ENCODE measurements at regions not wholly inside any gene's neighbourhood (a gene's known extent, or its start where the extent isn't known, plus 50 kb on each side); places are given as distances from the start of the nearest gene placed in this dataset.

DNA sequence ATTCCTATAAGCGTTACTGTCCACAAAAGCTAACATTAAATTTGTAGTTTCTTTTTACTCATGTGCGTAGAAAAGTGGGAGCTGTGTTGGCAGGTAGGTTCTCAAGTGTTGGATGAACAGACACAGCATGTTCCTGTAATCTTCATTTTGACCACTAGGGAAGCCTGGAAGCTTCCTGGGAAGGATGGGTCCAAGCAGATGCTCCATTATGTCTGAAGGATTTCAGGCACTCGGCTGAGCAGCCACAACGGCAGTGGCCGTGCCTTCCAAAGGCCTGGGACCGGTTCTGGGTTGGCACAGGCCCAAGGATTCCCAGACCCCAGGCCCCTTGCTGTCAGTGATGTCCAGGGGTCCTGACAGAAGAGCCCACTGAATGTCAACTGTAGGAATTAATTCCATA, 386.3 kb downstream of the TNS3 start:
- ChIA-PET CTCF (no interaction called here), POLR2A (no interaction called here)
- Histone ChIP-seq H3K79me2 (ENCODE audit: control insufficient read depth, insufficient read depth, low read length) (no peaks in the 10 kb centered on the region), H3K4me3 (ENCODE audit: control extremely low read depth in 1 of 5, extremely low read depth in 1 of 5, insufficient read depth in 1 of 5, low read depth in 2 of 5, low read length in 4 of 5) (no peak overlapping the region), H3K4me2 (replicated peaks; ENCODE audit: low read depth, low read length, poor library complexity, severe bottlenecking) (no peak overlapping the region), H3K27me3 (replicated peaks in 1 of 4; ENCODE audit: control extremely low read depth in 1 of 4, control insufficient read depth in 3 of 4, insufficient read depth in 4 of 4, low read length in 3 of 4) (no peaks in the 10 kb centered on the region), H3K27ac (ENCODE audit: low read length in 2 of 2) (no peak overlapping the region), H4K20me1 (ENCODE audit: control insufficient read depth, insufficient read depth, low read length, poor library complexity, severe bottlenecking) (no peaks in the 10 kb centered on the region), H3K9ac (ENCODE audit: low read length) (no peak overlapping the region), H2AFZ (ENCODE audit: insufficient read depth, low read depth, low read length, poor library complexity, severe bottlenecking) (no peak overlapping the region), H3K9me3 (ENCODE audit: control extremely low read depth in 1 of 3, control insufficient read depth in 2 of 3, insufficient read depth in 1 of 3, low read length in 2 of 3) (no peaks in the 10 kb centered on the region), H3K36me3 (replicated peaks in 1 of 2; ENCODE audit: control extremely low read depth in 1 of 2, control insufficient read depth in 1 of 2, extremely low read depth in 1 of 2, insufficient read depth in 2 of 2, low read length in 1 of 2) (no peaks in the 10 kb centered on the region), H3K4me1 (ENCODE audit: control insufficient read depth in 2 of 2, insufficient read depth in 2 of 2, low read length in 2 of 2) (peaks cover 3 to 10% of the 10 kb centered on the region in 2 donors)
- 94% methylated on average over 5 of the region's 6 CpGs for WGBS (ENCODE audit: insufficient coverage)
- peaks cover 3% of the 10 kb centered on the region for H3K27me3 Mint-ChIP-seq
- peaks cover 8% of the 10 kb centered on the region for H3K4me1 Mint-ChIP-seq
- TF ChIP-seq, protein P1, sequence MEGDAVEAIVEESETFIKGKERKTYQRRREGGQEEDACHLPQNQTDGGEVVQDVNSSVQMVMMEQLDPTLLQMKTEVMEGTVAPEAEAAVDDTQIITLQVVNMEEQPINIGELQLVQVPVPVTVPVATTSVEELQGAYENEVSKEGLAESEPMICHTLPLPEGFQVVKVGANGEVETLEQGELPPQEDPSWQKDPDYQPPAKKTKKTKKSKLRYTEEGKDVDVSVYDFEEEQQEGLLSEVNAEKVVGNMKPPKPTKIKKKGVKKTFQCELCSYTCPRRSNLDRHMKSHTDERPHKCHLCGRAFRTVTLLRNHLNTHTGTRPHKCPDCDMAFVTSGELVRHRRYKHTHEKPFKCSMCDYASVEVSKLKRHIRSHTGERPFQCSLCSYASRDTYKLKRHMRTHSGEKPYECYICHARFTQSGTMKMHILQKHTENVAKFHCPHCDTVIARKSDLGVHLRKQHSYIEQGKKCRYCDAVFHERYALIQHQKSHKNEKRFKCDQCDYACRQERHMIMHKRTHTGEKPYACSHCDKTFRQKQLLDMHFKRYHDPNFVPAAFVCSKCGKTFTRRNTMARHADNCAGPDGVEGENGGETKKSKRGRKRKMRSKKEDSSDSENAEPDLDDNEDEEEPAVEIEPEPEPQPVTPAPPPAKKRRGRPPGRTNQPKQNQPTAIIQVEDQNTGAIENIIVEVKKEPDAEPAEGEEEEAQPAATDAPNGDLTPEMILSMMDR (IDR thresholded peaks at IDR 0.05): no peak
- no peak for TF ChIP-seq EZH2 (IDR thresholded peaks at IDR 0.05; ENCODE audit: borderline replicate concordance, insufficient read depth, low read depth, low read length, poor library complexity, severe bottlenecking)
- ATAC-seq (ENCODE audit: low read depth) (no peak), DNase-seq (no peak)
- no peak overlapping the region for H3K27ac Mint-ChIP-seq
- H3K9me3 Mint-ChIP-seq (ENCODE audit: insufficient read depth): no peaks in the 10 kb centered on the region
- intact Hi-C loops (cut with micrococcal nuclease): no loop called here
- H3K4me3 Mint-ChIP-seq: no peak overlapping the region

DNA sequence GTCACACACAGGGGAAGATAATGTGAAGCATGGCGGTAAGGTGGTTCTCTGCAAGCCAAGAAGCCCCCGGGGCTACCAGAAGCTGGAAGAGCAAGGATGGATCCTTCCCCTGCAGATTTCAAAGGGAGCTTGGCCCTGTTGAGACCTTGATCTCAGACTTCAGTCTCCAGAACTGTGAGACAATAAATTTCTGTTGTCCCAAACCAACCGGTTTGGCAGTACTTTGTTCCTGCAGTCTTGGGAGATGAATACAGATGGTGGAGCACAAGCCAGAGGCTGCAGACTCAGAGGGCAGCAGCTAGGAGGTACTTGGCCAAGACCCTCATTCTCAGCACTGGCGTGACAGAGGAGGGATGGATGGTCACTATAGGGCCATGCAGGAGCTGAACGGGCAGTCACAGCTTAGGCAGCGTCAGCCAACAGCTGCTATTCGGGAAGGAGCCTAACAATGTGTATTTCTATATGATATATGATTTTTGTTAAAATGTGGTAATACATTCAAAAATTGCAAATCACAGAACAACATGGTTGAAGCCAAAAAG, 387.3 kb downstream of the TNS3 start:
- Mint-ChIP-seq H3K4me1 (peaks cover 8% of the 10 kb centered on the region), H3K9me3 (ENCODE audit: insufficient read depth) (no peaks in the 10 kb centered on the region), H3K4me3 (no peak overlapping the region), H3K27ac (no peak overlapping the region), H3K27me3 (peaks cover 7% of the 10 kb centered on the region)
- Histone ChIP-seq H3K27me3 (replicated peaks in 1 of 4; ENCODE audit: control extremely low read depth in 1 of 4, control insufficient read depth in 3 of 4, insufficient read depth in 4 of 4, low read length in 3 of 4) (no peaks in the 10 kb centered on the region), H3K9ac (ENCODE audit: low read length) (no peak overlapping the region), H3K9me3 (ENCODE audit: control extremely low read depth in 1 of 3, control insufficient read depth in 2 of 3, insufficient read depth in 1 of 3, low read length in 2 of 3) (no peaks in the 10 kb centered on the region), H3K27ac (ENCODE audit: low read length in 2 of 2) (no peak overlapping the region), H3K36me3 (replicated peaks in 1 of 2; ENCODE audit: control extremely low read depth in 1 of 2, control insufficient read depth in 1 of 2, extremely low read depth in 1 of 2, insufficient read depth in 2 of 2, low read length in 1 of 2) (no peaks in the 10 kb centered on the region), H3K79me2 (ENCODE audit: control insufficient read depth, insufficient read depth, low read length) (no peaks in the 10 kb centered on the region), H3K4me3 (ENCODE audit: control extremely low read depth in 1 of 5, extremely low read depth in 1 of 5, insufficient read depth in 1 of 5, low read depth in 2 of 5, low read length in 4 of 5) (no peak overlapping the region), H3K4me1 (ENCODE audit: control insufficient read depth in 2 of 2, insufficient read depth in 2 of 2, low read length in 2 of 2) (peaks cover 3 to 10% of the 10 kb centered on the region in 2 donors), H4K20me1 (ENCODE audit: control insufficient read depth, insufficient read depth, low read length, poor library complexity, severe bottlenecking) (no peaks in the 10 kb centered on the region), H2AFZ (ENCODE audit: insufficient read depth, low read depth, low read length, poor library complexity, severe bottlenecking) (no peak overlapping the region), H3K4me2 (replicated peaks; ENCODE audit: low read depth, low read length, poor library complexity, severe bottlenecking) (no peak overlapping the region)
- intact Hi-C loops (cut with micrococcal nuclease): no loop called here
- ChIA-PET POLR2A (no interaction called here), CTCF (no interaction called here)
- ATAC-seq (ENCODE audit: low read depth) (no peak), DNase-seq (no peak)
- 92% methylated on average over 3 of the region's 7 CpGs for WGBS (ENCODE audit: insufficient coverage)
- no peak for TF ChIP-seq EZH2 (IDR thresholded peaks at IDR 0.05; ENCODE audit: borderline replicate concordance, insufficient read depth, low read depth, low read length, poor library complexity, severe bottlenecking)
